Activated CD4-positive, CD25-positive, alpha-beta regulatory T cell treated with anti-CD3 and anti-CD28 coated beads, Interleukin-2, amount 50 U/mL, for 16 hours (primary cell): ENCODE measurements at regions not wholly inside any gene's neighbourhood (a gene's known extent, or its start where the extent isn't known, plus 50 kb on each side); places are given as distances from the start of the nearest gene placed in this dataset.

Experiments
- DNase-seq: peaks from one replicate; pipeline ENCODE4 v3.0.0-alpha.2; 2020; ENCODE audit warnings: low read depth, low spot score

DNA sequence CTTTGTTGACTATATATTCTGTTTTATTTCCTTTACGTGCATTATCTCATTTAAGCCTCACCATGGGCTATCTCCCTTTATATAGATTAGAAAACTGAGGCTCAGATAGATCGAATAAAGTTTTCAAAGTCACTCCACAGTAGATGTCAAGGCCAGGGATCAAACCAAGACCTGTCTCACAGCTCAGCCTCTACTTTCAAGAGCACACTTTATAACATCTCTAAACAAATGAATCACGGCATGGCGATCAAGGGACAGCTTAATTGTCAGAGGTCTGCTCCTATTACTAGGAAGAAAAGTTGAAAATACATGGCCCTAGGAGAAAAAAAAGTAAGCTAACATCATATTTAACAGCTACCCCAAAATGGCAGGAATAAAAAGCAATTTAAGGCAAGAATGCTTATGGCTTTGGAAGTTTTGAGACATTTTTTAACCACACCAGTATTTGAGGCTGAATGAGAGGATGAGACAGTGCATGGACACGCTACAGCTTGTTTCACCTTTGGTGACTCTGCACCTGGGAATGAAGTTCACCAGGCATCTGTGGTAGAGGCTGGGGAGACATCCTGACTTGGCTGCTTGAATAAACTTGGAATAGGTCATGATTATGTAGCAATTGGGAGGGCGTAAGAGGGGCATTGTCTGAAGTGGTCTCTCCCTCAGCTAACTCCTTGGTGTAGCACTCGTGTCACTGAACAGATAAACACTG lies 486.8 kb upstream of the WWC1 start:
- DNase-seq: no peak

- DNase-seq: no peak
Observed at GRCh38 chr5:167810573-167810972, 480.9 kb upstream of the WWC1 start.

GRCh38 chr5:167812871-167813270 lies 478.6 kb upstream of the WWC1 start:
- no peak for DNase-seq

GRCh38 chr5:167813389-167813788 lies 478.1 kb upstream of the WWC1 start:
- no peak for DNase-seq

DNA sequence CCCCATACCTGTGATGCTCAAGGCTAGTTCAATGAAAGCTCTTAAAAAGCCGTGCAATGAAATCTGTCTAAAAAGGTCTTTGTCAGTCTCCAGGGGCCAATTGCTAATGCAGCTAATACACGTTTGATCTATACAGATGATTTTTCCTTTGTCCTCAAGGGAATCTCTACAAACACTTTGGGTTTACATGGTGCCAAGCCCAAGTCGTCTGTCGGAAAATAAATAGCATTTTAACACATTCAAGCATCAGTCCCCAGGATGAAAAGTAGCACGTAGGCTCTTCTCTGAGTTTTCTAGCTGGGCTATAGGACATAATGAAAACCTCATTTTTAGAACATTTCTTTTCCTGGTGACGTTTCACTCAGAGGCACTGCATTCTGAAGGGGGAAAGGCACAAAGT lies 477.4 kb upstream of the WWC1 start:
- DNase-seq: no peak

- no peak for DNase-seq
Observed at GRCh38 chr5:167814828-167815227, 476.6 kb upstream of the WWC1 start.

DNA sequence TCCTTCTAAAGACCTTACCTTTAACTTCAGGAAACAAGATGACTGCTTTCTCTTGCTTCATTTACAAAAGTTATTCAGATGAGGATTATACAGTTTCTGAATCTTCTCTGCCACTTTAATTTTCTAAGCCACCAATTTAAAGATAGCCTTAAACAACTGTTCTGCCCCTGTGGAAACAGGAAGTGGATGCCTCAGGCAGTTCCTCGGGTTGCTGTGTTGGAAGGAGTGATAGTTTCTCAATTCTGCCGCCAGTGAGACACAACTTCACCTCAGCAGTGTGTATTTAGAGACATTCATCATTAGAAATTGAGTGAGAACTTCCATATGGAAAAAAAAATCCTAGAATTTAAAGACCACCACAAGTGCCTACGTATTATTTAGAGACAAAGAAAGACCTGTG lies 475.1 kb upstream of the WWC1 start:
- DNase-seq: no peak

- no peak for DNase-seq
Observed at GRCh38 chr5:167816864-167817263, 474.6 kb upstream of the WWC1 start.

DNA sequence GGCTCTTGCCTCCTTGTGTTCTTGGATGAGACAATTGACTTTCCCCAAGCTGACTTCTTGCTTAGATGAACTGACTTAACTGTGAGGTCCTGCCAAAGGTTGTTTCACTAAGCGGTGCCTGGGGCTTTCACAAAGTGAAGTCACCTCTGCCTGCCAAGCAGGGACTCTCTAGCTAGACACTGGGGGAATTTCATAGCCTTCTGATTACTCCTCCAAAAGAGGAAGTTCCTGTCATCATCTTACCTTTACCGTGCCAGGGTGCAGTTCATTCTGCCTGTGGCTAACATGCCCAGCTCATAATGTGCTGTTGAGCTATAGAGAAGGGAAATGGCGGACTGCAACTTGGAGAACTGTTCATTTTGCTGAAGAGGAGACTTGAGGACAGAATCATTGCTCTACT lies 472.0 kb upstream of the WWC1 start:
- DNase-seq: no peak

- DNase-seq: no peak
Observed at GRCh38 chr5:167820101-167820990, 471.1 kb upstream of the WWC1 start.

DNA sequence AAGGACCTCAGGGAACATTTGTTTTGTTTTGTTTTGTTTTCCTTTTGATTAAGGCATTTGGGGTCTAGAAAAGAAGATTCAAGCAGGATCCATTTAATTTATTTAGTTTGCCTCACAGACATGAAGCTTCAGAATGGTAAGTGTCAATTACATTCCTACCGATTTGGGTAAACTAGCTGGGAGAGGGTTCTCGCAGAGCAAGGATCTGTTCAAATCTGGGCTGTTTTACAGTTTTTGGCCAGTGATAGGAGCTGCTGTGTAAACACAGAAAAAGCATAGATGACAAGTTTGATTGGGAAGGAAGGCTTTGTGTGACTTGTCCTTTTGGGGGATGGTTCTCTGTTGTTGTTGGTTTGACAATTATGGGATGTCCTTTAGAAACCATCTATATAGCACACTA lies 470.3 kb upstream of the WWC1 start:
- DNase-seq: no peak

DNA sequence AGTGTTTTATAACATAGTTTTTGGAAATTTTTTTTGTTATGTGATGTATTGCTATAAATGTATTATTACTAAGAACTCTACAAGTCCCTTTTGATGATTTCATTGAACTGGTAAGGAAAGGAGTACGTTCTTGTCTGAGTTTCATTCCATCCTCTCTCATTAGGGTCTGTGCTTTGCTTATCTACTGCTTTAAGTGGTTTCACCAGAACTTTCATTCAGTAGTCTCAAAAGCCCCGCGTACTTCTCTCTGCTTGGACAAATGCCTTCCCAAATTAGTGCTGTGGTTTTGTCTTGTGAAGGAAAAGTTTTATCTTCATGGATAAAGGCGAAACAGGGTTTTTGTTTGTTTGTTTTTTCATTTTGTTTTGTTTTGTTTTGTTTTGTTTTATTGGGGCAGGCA lies 469.8 kb upstream of the WWC1 start:
- no peak for DNase-seq

DNA sequence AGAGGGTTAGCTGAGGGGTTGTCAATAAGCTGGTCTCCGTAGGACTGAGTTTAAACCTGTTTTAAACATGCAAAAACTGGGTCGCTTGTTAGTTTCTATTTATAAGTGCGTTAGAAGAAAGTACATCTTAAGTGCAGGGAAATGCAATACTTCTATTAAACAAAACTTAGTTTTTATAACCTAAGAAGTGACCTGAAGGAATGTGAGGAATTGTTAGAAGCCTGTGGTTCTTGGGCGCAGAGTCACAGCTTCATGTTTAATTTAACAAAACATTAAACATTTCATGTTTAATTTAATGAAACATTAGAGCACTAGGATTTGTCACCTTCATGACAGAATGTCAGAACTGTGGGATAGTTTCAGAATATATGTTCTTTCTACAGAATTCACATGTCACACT lies 469.2 kb upstream of the WWC1 start:
- no peak for DNase-seq

GRCh38 chr5:167823405-167823804 lies 468.0 kb upstream of the WWC1 start:
- no peak for DNase-seq

GRCh38 chr5:167827766-167828165 lies 463.7 kb upstream of the WWC1 start:
- DNase-seq: no peak

GRCh38 chr5:167831754-167832504 lies 459.5 kb upstream of the WWC1 start:
- no peak for DNase-seq

GRCh38 chr5:167832609-167833008 lies 458.8 kb upstream of the WWC1 start:
- DNase-seq: no peak

GRCh38 chr5:167833456-167833855 lies 458.0 kb upstream of the WWC1 start:
- DNase-seq: no peak

- no peak for DNase-seq
Observed at GRCh38 chr5:167835146-167835545, 456.3 kb upstream of the WWC1 start.

DNA sequence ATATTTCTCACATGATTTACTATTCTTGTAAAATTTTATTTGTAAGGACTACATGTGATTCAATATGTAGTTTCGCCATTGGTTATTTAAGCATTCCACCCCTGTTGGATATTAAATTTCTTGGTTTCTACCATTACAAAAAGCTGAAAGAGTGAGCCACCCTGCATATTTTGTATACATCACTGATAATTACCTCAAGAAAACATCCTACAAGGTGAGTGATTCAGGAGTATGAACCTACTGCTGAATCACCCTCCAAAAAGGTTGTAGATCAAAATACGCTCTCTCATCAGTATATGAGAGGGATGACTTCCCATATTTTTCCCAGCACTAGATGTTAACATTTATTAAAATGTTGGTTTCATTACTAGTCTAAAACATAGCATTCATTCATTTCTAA lies 454.3 kb upstream of the WWC1 start:
- no peak for DNase-seq

DNA sequence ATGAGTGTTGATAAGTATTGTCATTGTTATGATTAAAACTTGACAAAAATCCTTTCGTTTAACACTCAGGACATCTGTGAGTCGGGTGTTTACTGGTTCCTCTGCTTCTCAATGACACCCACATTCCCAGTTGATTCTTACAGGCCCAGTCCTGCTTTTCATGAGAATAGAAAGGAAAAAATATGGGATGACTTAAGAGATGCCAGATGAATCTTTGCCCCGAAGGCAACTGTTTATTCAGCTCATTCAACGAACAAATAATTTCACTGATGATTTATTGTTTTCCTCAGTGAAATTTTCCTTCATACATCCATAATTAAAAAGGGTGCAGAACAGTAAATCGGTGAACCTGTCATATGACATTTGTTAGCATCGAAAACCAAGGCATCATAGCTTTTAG lies 452.4 kb upstream of the WWC1 start:
- no peak for DNase-seq

DNA sequence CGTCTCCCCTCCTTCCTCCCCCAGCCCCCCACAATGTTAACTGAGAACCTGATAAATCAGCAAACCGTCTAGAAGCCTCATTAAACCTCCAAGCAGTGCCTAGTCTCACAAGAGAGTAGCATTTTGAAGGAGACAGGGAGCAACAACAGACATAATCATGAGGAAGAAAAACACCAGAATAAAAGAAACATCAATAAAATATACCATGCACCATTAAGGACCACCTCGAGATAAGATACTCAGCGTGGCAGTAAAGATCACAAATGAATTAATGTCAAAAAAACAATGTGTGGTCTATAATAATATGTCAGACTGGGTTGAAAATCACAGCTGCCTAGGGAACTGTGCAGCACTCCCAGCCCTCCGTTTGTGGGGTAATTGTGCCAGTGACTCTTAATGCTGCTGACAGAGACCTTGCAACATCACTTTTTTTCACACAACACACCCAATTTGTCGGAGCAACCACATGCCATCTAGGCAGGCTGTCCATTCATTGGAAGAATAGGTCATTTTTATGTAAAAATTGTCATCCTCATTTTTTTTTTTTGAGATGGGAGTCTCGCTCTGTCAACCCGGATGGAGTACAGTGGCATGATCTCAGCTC lies 450.8 kb upstream of the WWC1 start:
- DNase-seq: no peak
